MCF 10A (cell line): ENCODE measurements at regions not wholly inside any gene's neighbourhood (a gene's known extent, or its start where the extent isn't known, plus 50 kb on each side); places are given as distances from the start of the nearest gene placed in this dataset.
A peak's percentile ranks its signal among the peaks of the same experiment; 100 is the strongest.
"Not testable (repeated sequence)": the region's sequence is repeated elsewhere in the genome, so short reads cannot be mapped to it uniquely, and the experiment has no call there.

Experiments used
- BruUV-seq: library from RNA; stranded (reverse); fragments of 400-500 nt; replicated peaks from 2 replicates; lab custom pipeline; 2021; lab: Mats Ljungman, UMichigan
- CTCF ChIA-PET: fragments of 300-600 bp; sonication (Branson Sonifier 250); formaldehyde crosslinking; extraction: SDS; loops from one replicate; lab custom pipeline; 2021; ENCODE audit warnings: antibody characterized with exemption, inconsistent platforms; lab: Yijun Ruan, JAX
- POLR2A ChIA-PET: fragments of 300-600, 350-650 bp; sonication (Branson Sonifier 250); formaldehyde crosslinking; extraction: SDS; loops from one replicate; lab custom pipeline; 2020; ENCODE audit warnings: antibody characterized with exemption, inconsistent platforms; lab: Yijun Ruan, JAX
- DNase-seq: peaks from one replicate; pipeline ENCODE4 v3.0.0-alpha.2; 2018; ENCODE audit not compliant: unreplicated experiment
- H3K27ac Mint-ChIP-seq: one replicate; pipeline ENCODE4 v1.8.0; 2022; ENCODE audit warnings: mild to moderate bottlenecking, low read depth, mixed read lengths; ENCODE audit not compliant: unreplicated experiment
- H3K27me3 Mint-ChIP-seq: one replicate; pipeline ENCODE4 v1.8.0; 2022; ENCODE audit warnings: mixed read lengths; ENCODE audit not compliant: insufficient read depth, unreplicated experiment
- H3K36me3 Mint-ChIP-seq: one replicate; pipeline ENCODE4 v1.8.0; 2022; ENCODE audit warnings: mild to moderate bottlenecking, moderate library complexity, mixed read lengths; ENCODE audit not compliant: insufficient read depth, unreplicated experiment
- H3K4me1 Mint-ChIP-seq: one replicate; pipeline ENCODE4 v1.8.0; 2022; ENCODE audit warnings: mixed read lengths; ENCODE audit not compliant: insufficient read depth, unreplicated experiment
- H3K4me3 Mint-ChIP-seq: one replicate; pipeline ENCODE4 v1.8.0; 2022; ENCODE audit warnings: mild to moderate bottlenecking, moderate library complexity, mixed read lengths; ENCODE audit not compliant: unreplicated experiment
- H3K9me3 Mint-ChIP-seq: one replicate; pipeline ENCODE4 v1.8.0; 2022; ENCODE audit warnings: mixed read lengths; ENCODE audit not compliant: unreplicated experiment
- intact Hi-C: fragments of 100-400 bp; cut with micrococcal nuclease; formaldehyde crosslinking; loops from 2 replicates; pipeline ENCODE4 v1.14.1; 2022
- TF ChIP-seq, protein P1 (sequence below): fragments of 200-600 bp; IDR thresholded peaks from one replicate; pipeline ENCODE4 v1.8.0; 2022; ENCODE audit warnings: antibody characterized with exemption, mild to moderate bottlenecking; ENCODE audit not compliant: unreplicated experiment

DNA sequence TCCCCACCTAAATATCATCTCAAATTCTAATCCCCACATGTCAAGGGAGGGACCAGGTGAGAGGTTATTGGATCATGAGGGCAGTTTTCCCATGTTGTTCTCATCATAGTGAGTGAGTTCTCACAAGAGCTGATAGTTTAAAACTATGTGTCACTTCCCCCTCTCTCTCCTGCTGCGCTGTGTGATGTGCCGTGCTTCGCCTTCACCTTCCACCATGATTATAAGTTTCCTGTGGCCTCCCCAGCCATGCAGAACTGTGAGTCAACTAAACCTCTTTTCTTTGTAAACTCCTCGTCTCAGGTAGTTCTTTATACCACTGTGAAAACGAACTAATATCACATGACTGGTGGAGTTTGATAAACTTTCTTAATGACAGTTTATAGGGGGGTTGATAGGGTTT is 839.5 kb downstream of the TMEM121 start:
- H3K27ac Mint-ChIP-seq, BruUV-seq, H3K9me3 Mint-ChIP-seq, H3K36me3 Mint-ChIP-seq, POLR2A ChIA-PET, H3K4me1 Mint-ChIP-seq, H3K4me3 Mint-ChIP-seq, DNase-seq, CTCF ChIA-PET, intact Hi-C loops: not testable (repeated sequence)
- H3K27me3 Mint-ChIP-seq = peaks cover 59% of the 10 kb centered on the region

DNA sequence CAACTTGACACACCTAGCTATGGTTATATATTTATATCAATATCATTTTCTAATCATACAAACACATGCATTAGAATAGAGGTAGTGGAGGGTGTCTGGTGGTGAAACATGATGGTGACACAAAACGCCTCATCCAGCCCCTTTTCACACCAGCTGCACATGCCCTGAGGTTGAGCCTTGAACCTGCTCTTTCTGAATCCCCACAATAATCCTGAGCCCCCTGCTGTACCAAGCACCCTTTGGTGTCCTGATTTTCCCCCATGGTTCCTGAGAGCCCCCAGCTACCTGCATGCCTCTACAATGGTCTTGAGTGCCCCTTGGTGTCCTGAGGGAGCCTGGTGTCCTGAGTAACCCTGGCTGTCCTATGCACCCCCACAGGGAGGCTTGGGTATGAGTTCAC is 840.6 kb downstream of the TMEM121 start:
- H3K4me1 Mint-ChIP-seq, H3K36me3 Mint-ChIP-seq, CTCF ChIA-PET, DNase-seq, H3K9me3 Mint-ChIP-seq, H3K4me3 Mint-ChIP-seq, intact Hi-C loops, POLR2A ChIA-PET, BruUV-seq, H3K27ac Mint-ChIP-seq: not testable (repeated sequence)
- H3K27me3 Mint-ChIP-seq = peaks cover 61% of the 10 kb centered on the region

DNA sequence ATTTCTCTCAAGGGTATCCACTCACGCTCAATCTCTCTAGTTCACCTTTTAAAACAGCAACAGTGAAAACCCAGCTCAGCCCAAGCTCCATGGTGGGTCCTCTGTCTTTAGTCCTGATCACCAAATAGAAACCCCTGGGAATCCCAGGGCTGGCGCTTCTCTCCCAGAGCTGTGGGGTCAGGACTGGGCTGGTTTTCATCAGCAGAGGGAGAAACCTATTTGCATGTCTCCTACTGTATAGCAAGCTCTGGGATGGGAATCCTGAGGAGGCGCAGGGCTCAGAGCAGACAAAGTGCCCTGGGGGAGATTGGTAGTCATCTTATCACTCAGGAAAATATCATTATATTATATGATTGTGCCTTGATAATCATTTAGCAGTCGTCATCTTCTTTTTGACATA is 843.1 kb downstream of the TMEM121 start:
- intact Hi-C loops, DNase-seq, CTCF ChIA-PET, POLR2A ChIA-PET, H3K27ac Mint-ChIP-seq, H3K36me3 Mint-ChIP-seq, BruUV-seq, H3K4me3 Mint-ChIP-seq, H3K9me3 Mint-ChIP-seq, H3K4me1 Mint-ChIP-seq: not testable (repeated sequence)
- peaks cover 73% of the 10 kb centered on the region for H3K27me3 Mint-ChIP-seq

DNA sequence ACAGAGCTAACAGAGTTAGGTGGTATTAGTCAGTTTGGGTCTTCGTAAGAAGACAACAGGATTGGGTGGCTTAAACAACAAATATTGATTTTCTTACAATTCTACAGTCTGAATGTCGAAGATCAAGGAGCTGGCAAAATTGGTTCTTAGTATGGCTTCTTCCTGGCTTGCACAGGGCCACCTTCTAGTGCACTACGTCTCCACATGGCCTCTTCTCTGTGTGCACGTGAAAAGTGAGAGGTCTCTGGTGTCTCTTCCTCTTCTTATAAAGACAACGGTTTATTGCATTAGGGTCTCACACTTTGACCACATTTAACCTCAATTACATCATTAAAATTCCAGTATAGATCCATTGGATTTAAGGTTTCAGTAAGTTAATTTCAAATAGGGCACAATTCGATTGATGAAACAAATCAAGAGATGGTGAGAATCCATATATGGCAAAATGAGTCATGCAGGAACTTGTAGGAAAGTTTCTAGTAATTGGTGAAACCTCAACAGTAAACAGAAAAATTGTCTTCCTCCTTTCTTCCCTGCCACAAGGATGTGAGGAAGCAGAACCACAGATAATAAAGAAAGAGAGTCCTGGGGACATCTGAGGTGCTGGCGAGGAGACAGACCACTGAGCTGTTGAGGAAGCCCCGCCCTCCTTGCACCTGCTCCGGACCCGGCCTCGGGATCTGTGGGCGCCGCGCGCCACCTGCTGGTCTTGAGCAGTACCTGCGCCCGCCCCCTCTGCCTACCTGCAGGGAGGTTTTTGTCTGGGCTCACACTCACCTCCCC is 846.7 kb downstream of the TMEM121 start:
- Mint-ChIP-seq H3K4me1 (no peaks in the 10 kb centered on the region), H3K36me3 (no peaks in the 10 kb centered on the region), H3K4me3 (no peak overlapping the region), H3K9me3 (no peaks in the 10 kb centered on the region), H3K27me3 (peaks cover 68% of the 10 kb centered on the region), H3K27ac (no peak overlapping the region)
- ChIA-PET CTCF (interaction anchor here (0.6 to 2.1 kb wide), 7 partner anchors 45 to 173 kb away, joined by 3 to 7 read pairs (median 3); no protein-coding TSS in a partner anchor), POLR2A (no interaction called here)
- peak; percentile 59 for DNase-seq
- intact Hi-C loops = no loop called here
- TF ChIP-seq, protein P1, sequence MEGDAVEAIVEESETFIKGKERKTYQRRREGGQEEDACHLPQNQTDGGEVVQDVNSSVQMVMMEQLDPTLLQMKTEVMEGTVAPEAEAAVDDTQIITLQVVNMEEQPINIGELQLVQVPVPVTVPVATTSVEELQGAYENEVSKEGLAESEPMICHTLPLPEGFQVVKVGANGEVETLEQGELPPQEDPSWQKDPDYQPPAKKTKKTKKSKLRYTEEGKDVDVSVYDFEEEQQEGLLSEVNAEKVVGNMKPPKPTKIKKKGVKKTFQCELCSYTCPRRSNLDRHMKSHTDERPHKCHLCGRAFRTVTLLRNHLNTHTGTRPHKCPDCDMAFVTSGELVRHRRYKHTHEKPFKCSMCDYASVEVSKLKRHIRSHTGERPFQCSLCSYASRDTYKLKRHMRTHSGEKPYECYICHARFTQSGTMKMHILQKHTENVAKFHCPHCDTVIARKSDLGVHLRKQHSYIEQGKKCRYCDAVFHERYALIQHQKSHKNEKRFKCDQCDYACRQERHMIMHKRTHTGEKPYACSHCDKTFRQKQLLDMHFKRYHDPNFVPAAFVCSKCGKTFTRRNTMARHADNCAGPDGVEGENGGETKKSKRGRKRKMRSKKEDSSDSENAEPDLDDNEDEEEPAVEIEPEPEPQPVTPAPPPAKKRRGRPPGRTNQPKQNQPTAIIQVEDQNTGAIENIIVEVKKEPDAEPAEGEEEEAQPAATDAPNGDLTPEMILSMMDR = peak; percentile 86
- BruUV-seq = no TSS peak

DNA sequence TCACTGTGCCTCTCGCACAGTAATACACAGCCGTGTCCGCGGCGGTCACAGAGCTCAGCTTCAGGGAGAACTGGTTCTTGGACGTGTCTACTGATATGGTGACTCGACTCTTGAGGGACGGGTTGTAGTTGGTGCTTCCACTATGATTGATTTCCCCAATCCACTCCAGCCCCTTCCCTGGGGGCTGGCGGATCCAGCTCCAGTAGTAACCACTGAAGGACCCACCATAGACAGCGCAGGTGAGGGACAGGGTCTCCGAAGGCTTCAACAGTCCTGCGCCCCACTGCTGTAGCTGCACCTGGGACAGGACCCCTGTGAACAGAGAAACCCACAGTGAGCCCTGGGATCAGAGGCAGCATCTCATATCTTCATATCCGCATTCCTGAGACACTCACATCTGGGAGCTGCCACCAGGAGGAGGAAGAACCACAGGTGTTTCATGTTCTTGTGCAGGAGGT is 847.3 kb downstream of the TMEM121 start:
- H3K27me3 Mint-ChIP-seq = peaks cover 65% of the 10 kb centered on the region
- CTCF ChIA-PET = interaction anchor here (0.6 to 2.1 kb wide), 5 partner anchors 44 to 173 kb away, joined by 3 to 7 read pairs (median 4); no protein-coding TSS in a partner anchor
- intact Hi-C loops, DNase-seq, H3K4me1 Mint-ChIP-seq, BruUV-seq, H3K36me3 Mint-ChIP-seq, H3K9me3 Mint-ChIP-seq, POLR2A ChIA-PET, H3K4me3 Mint-ChIP-seq, H3K27ac Mint-ChIP-seq: not testable (repeated sequence)

DNA sequence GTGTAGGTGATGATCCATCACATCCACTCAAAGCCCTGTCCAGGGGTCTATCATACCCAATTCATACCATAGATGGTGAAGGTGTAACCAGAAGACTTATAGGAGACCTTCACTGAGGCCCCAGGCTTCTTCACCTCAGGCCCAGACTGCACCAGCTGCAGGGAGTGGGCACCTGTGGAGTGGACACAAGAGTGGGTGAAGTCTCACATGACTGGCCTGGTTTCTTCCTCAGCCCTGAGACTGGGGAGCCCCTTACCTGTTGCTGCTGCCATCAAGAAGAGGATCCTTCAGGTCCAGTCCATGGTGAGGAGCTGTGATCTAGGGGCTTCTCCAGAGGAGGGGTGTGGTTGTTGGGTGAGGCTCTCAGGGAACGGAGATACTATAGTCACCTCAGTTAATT is 851.0 kb downstream of the TMEM121 start:
- H3K27me3 Mint-ChIP-seq = peaks cover 45% of the 10 kb centered on the region
- no peaks in the 10 kb centered on the region for H3K4me1 Mint-ChIP-seq
- ChIA-PET POLR2A (no interaction called here), CTCF (no interaction called here)
- no peak overlapping the region for H3K27ac Mint-ChIP-seq
- TF ChIP-seq, protein P1 = no peak
- BruUV-seq = no TSS peak
- DNase-seq = no peak
- no peaks in the 10 kb centered on the region for H3K9me3 Mint-ChIP-seq
- H3K4me3 Mint-ChIP-seq = no peak overlapping the region
- intact Hi-C loops = no loop called here
- no peaks in the 10 kb centered on the region for H3K36me3 Mint-ChIP-seq
